ENCODE measurements at regions not wholly inside any gene's neighbourhood (a gene's known extent, or its start where the extent isn't known, plus 50 kb on each side); places are given as distances from the start of the nearest gene placed in this dataset.

DNA sequence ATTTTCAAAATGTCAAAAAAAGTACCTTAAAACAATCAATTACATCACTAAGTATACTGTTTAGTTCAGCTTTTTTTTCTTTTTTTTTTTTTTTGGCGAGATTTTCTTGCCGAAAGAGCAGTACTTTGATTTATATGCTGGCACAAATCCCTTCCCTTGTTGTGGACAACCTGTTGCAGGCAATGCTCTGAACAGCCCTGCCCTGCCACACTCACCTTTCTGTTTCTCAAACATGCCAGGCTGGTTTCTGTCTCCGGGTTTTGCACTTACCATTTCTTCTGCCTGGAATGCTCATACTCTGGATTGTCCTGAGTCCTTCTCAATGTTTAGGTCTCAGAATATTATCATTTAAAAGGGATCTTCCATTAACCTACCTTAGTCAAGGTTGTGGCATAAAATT, 80.4 kb upstream of the JAZF1 start:
- DNase-seq (no peak), ATAC-seq (no peak)
- H3K4me3 ChIP-seq = no peak overlapping the region
- no peaks in the 10 kb centered on the region for H3K27me3 ChIP-seq
- TF ChIP-seq, protein P1, sequence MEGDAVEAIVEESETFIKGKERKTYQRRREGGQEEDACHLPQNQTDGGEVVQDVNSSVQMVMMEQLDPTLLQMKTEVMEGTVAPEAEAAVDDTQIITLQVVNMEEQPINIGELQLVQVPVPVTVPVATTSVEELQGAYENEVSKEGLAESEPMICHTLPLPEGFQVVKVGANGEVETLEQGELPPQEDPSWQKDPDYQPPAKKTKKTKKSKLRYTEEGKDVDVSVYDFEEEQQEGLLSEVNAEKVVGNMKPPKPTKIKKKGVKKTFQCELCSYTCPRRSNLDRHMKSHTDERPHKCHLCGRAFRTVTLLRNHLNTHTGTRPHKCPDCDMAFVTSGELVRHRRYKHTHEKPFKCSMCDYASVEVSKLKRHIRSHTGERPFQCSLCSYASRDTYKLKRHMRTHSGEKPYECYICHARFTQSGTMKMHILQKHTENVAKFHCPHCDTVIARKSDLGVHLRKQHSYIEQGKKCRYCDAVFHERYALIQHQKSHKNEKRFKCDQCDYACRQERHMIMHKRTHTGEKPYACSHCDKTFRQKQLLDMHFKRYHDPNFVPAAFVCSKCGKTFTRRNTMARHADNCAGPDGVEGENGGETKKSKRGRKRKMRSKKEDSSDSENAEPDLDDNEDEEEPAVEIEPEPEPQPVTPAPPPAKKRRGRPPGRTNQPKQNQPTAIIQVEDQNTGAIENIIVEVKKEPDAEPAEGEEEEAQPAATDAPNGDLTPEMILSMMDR (IDR thresholded peaks at IDR 0.05) = no peak
- TF ChIP-seq POLR2A (IDR thresholded peaks at IDR 0.05) = no peak
- no peaks in the 10 kb centered on the region for H3K9me3 ChIP-seq
- H3K36me3 ChIP-seq = no peaks in the 10 kb centered on the region
- WGBS (ENCODE audit: insufficient coverage, low coverage, low lambda C conversion rate, missing lambda C conversion rate) = 65% methylated on average over 2 of the region's 3 CpGs
- no peak overlapping the region for H3K27ac ChIP-seq
- intact Hi-C loops (cut with DNase I) = no loop called here
- no peaks in the 10 kb centered on the region for H3K4me1 ChIP-seq

DNA sequence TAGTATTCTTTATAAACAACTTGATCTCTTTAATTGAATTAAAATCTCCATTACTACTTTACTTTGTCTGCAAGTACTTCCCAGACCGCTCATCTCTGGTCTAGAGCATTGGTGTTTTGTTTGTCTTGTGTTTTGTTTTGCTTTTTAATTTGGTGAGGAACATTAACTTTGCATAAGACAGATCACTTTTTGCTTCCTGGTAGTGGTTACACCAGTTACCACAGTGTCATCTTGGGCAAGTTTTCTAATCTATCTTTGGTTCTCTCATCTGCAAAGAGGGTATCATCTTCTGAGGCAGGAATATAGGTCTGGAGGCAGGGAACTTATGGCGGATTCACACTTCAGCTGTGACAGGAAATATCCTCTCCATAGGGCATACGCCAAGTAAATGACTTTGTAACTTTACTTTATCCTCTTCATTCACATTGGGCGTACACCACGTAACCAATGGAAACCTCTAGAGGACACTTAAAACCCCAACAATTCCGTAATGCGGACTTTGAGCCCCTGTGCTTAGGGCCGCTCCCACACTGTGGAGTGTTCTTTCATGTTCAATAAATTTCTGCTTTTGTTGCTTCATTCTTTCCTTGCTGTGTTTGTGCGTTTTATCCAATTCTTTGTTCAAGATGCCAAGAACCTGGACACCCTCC, 83.2 kb upstream of the JAZF1 start:
- no peaks in the 10 kb centered on the region for H3K9me3 ChIP-seq
- intact Hi-C loops (cut with DNase I) = no loop called here
- TF ChIP-seq POLR2A (IDR thresholded peaks at IDR 0.05) = no peak
- TF ChIP-seq, protein P1 (IDR thresholded peaks at IDR 0.05) = no peak
- no peak overlapping the region for H3K4me3 ChIP-seq
- DNase-seq (no peak), ATAC-seq (no peak)
- H3K27me3 ChIP-seq = no peaks in the 10 kb centered on the region
- no peaks in the 10 kb centered on the region for H3K4me1 ChIP-seq
- H3K36me3 ChIP-seq = no peaks in the 10 kb centered on the region
- 88% methylated on average over 9 of the region's 9 CpGs for WGBS (ENCODE audit: insufficient coverage, low coverage, low lambda C conversion rate, missing lambda C conversion rate)
- no peak overlapping the region for H3K27ac ChIP-seq

DNA sequence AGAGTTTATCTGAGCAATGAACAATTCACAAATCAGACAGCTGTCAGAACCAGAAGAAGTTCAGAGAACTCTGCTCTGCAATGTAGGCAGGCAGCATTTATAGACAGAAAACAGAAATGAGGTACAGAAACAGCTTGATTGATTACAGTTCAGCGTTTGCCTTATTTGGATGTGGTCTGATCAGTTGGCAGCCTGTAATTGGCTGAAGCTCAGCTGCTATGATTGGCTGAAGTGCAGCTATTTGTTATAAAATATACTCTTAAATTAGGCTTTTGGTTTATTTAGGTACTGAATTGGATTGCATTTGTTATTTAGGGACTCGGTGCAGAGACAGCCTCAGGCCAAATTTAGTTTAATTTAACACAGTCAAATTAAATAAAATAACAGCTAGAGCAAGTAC, 85.8 kb upstream of the JAZF1 start:
- H3K9me3 ChIP-seq = no peaks in the 10 kb centered on the region
- WGBS (ENCODE audit: insufficient coverage, low coverage, low lambda C conversion rate, missing lambda C conversion rate) = 31% methylated on average over 2 of the region's 2 CpGs
- peak in 2 of 4 donors; percentile 45 to 51 for ATAC-seq

DNA sequence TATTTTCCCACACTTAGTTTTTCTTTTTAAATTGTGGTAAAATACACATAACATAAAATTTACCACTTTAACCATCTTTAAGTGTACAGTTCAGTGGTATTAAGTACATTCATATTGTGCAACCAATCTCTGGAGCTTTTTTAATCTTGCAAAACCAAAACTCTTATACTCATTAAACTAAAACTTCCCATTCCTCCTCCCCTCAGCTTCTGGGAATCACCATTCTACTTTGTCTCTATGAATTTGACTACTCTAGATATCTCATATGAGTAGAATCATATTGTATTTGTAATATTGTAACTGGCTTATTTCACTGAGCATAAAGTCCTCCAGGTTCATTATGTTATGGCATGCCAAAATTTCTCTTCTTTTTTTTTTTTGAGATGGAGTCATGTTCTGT, 86.4 kb upstream of the JAZF1 start:
- Histone ChIP-seq H3K9me3 (no peaks in the 10 kb centered on the region), H3K4me1 (peaks cover 0 to under 1% (median 0%) of the 10 kb centered on the region in 4 donors), H3K4me3 (no peak overlapping the region), H3K27me3 (no peaks in the 10 kb centered on the region), H3K36me3 (no peaks in the 10 kb centered on the region), H3K27ac (no peak overlapping the region)
- no peak for DNase-seq
- ATAC-seq = no peak
- TF ChIP-seq, protein P1 (IDR thresholded peaks at IDR 0.05) = no peak
- TF ChIP-seq POLR2A (IDR thresholded peaks at IDR 0.05) = no peak
- intact Hi-C loops (cut with DNase I) = no loop called here

More for the DNA sequence above, 85.8 kb upstream of the JAZF1 start:
- TF ChIP-seq, protein P1 (IDR thresholded peaks at IDR 0.05) = no peak
- no peak for TF ChIP-seq POLR2A (IDR thresholded peaks at IDR 0.05)
- no peak overlapping the region for H3K4me3 ChIP-seq
- DNase-seq = no peak
- H3K4me1 ChIP-seq = no peaks in the 10 kb centered on the region
- H3K27me3 ChIP-seq = no peaks in the 10 kb centered on the region
- intact Hi-C loops (cut with DNase I) = no loop called here
- no peak overlapping the region for H3K27ac ChIP-seq
- no peaks in the 10 kb centered on the region for H3K36me3 ChIP-seq

Data from right lobe of liver (tissue), 6 donors.